ENCODE measurements at regions not wholly inside any gene's neighbourhood (a gene's known extent, or its start where the extent isn't known, plus 50 kb on each side); places are given as distances from the start of the nearest gene placed in this dataset.

DNA sequence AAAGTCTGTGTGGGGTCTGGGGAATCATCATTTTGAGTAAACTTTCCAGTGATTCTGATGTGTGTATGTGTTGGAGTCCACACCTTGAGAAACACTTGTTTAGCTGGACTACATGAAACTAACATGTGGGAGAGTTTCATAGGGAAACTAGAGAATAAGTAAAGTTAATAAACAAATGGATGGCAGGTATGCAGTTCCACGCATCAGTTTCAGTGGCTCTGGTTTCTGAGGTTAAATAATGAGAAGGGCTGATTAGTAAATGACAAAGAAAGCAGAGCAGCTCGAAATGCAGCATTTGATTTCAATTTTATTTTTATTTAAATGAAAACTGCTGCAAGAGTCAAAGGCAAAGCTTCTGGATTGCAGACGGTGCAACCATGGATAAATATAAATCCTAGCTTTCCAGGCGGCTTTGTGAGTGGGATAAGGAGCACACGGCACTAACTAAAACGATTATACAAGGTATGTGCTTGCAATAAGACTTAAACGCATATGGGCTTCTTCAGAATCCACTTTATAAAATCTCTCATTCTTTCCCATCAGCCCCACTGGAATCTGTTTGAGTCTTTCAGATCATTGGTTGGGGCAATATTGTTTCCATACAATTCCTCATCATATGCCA is 310.7 kb downstream of the PLPP3 start:
- TF ChIP-seq, protein P1, sequence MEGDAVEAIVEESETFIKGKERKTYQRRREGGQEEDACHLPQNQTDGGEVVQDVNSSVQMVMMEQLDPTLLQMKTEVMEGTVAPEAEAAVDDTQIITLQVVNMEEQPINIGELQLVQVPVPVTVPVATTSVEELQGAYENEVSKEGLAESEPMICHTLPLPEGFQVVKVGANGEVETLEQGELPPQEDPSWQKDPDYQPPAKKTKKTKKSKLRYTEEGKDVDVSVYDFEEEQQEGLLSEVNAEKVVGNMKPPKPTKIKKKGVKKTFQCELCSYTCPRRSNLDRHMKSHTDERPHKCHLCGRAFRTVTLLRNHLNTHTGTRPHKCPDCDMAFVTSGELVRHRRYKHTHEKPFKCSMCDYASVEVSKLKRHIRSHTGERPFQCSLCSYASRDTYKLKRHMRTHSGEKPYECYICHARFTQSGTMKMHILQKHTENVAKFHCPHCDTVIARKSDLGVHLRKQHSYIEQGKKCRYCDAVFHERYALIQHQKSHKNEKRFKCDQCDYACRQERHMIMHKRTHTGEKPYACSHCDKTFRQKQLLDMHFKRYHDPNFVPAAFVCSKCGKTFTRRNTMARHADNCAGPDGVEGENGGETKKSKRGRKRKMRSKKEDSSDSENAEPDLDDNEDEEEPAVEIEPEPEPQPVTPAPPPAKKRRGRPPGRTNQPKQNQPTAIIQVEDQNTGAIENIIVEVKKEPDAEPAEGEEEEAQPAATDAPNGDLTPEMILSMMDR (IDR thresholded peaks at IDR 0.05; ENCODE audit: extremely low read depth, missing control alignments), result no peak
- no peak for DNase-seq (ENCODE audit: low spot score)

DNA sequence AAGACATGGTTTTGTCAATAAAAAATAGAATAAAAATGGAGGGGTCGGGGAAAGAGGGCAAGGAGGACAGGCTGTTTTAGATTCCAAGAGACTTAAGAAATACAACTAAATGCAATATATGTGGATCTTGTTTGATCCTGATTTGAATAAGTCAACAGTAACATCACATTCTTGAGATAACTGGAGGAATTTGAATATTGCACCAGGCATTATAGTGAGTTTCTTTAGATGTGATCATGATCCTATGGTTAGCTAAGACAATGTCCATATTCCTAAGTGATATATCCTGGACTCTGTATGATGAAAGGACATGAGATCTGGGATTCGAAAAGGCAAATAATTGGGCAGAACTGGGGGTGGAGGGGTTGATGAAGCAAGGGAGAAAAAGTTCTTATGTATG is 311.8 kb downstream of the PLPP3 start:
- TF ChIP-seq, protein P1 (IDR thresholded peaks at IDR 0.05; ENCODE audit: extremely low read depth, missing control alignments), result no peak
- DNase-seq (ENCODE audit: low spot score), result no peak

DNA sequence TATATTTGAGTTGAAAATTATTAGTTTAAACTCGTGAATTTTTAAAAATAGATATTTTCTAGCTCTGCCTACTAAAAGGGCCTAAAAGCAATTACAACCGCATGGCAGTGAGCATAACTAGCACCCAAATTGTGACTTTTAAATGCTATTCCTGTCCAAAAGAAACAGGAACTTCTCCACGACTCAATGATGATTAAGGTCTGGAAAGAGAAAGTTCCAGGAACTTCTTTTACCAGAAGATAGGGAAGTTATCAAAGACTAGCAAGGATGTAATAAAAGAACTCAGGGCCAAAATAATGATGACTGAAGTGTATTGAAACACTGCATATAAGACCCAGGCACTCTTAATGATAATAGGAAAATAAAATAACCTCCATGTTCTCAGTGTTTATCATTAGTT is 313.0 kb downstream of the PLPP3 start:
- no peak for DNase-seq (ENCODE audit: low spot score)
- TF ChIP-seq, protein P1 (IDR thresholded peaks at IDR 0.05; ENCODE audit: extremely low read depth, missing control alignments), result no peak

DNA sequence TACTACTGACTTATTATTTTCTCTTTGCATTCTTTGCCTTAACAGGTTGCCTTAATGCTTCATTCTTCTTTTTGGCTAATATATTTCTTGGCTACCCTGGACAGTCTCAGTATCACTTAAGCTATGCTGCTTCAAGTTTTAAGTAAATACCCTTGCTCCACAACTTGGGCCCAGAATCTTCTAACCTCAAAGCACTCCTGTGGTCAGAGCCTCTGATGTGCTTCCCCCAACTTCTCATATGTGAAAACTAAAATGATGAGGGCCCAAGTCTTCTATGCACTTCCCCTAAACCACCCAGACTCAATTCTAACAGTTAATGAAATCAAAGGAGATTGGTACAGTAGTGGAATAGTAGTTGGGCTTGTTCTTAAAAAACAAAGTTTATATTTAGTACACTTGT is 314.1 kb downstream of the PLPP3 start:
- no peak for DNase-seq (ENCODE audit: low spot score)
- TF ChIP-seq, protein P1 (IDR thresholded peaks at IDR 0.05; ENCODE audit: extremely low read depth, missing control alignments), result no peak

DNA sequence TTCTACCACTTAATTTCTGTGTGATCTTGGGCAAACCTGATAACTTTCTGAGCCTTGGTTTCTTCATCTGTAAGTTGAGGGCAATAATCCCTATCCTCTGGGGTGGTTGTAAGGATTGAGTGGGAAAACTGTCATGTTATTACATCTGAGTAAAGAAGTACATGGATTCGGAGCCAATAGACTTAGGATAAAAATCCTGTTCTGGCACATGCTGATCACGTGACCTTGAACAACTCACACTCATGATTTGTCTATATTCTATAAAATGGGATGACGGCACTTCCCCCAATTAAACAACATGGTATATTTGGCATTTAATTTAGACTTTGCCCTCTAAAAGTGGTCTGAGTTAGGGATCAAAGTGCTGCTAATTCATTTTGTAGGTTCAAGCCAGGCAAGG is 315.5 kb downstream of the PLPP3 start:
- DNase-seq (ENCODE audit: low spot score), result no peak

DNA sequence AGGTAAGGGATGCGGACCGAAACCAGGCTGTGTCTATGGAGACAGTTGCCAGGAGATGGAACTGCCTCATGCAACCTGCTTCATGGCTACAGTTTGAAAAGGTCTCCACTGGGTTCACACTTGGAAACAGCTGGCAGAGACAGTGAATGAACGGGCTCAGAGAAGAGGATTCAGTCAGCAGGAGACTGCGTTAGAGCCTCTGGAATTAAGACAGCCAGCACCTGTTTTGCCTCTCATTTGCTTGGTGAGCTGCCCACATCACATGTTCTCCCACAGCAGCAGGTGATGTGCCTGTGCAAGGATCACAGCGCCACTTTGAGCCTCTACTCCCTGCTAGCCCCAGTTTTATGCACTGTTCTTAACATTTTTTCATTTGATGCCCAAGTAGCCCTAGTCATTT is 321.0 kb downstream of the PLPP3 start:
- no peak for DNase-seq (ENCODE audit: low spot score)

More for the DNA sequence above, 315.5 kb downstream of the PLPP3 start:
- TF ChIP-seq, protein P1 (IDR thresholded peaks at IDR 0.05; ENCODE audit: extremely low read depth, missing control alignments), result no peak

DNA sequence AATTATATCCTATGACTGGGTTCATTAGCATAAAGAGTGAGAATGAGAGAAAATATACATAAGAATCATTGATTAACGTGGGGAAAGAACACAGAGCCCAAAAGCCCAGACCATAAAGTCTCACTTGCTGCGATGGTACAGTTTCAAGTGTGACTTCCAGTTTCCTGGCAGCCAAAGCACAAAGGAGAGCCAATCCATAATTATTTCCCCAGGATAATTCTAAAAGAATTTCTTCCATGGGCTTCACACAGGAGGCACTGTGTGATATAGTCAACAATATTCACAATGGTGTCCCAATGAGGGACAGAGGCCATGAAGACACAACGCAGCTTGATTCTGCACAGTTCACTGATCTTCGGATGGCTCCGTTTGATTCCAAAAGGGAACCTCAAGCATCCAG is 321.6 kb downstream of the PLPP3 start:
- TF ChIP-seq, protein P1 (IDR thresholded peaks at IDR 0.05; ENCODE audit: extremely low read depth, missing control alignments), result no peak

More for the DNA sequence above, 321.0 kb downstream of the PLPP3 start:
- TF ChIP-seq, protein P1 (IDR thresholded peaks at IDR 0.05; ENCODE audit: extremely low read depth, missing control alignments), result no peak

More for the DNA sequence above, 321.6 kb downstream of the PLPP3 start:
- DNase-seq (ENCODE audit: low spot score), result no peak

All from GM20000 (cell line).